Neural cell (in vitro differentiated cells): ENCODE measurements at regions not wholly inside any gene's neighbourhood (a gene's known extent, or its start where the extent isn't known, plus 50 kb on each side); places are given as distances from the start of the nearest gene placed in this dataset.

Experiments used
- EP300 ChIP-seq: fragments of 450-650 bp; conservative IDR thresholded peaks from 2 replicates; pipeline ENCODE4 v1.6.1; 2014; ENCODE audit warnings: antibody characterized with exemption, mild to moderate bottlenecking, moderate library complexity; ENCODE audit not compliant: poor library complexity, severe bottlenecking
- EZH2 ChIP-seq: fragments of 200-600, 300-800 bp; shearing (Covaris generic), sonication (generic); IDR thresholded peaks from 2 replicates; pipeline ENCODE4 v1.6.1; 2014; ENCODE audit warnings: antibody characterized with exemption, low read length, borderline replicate concordance, mild to moderate bottlenecking; ENCODE audit not compliant: insufficient read depth, poor library complexity, severe bottlenecking
- MXI1 ChIP-seq: fragments of 450-650 bp; conservative IDR thresholded peaks from 2 replicates; pipeline ENCODE4 v1.6.1; 2014; ENCODE audit warnings: antibody characterized with exemption, mild to moderate bottlenecking; ENCODE audit not compliant: poor library complexity, severe bottlenecking
- POLR2AphosphoS5 ChIP-seq: IDR thresholded peaks from 2 replicates; pipeline ENCODE4 v1.6.1; 2012
- RAD21 ChIP-seq: fragments of 450-650 bp; conservative IDR thresholded peaks from 2 replicates; pipeline ENCODE4 v1.6.1; 2014; ENCODE audit warnings: antibody characterized with exemption, mild to moderate bottlenecking, moderate library complexity
- SMC3 ChIP-seq: fragments of 450-650 bp; conservative IDR thresholded peaks from 2 replicates; pipeline ENCODE4 v1.6.1; 2014; ENCODE audit warnings: antibody characterized with exemption, mild to moderate bottlenecking, moderate library complexity; ENCODE audit not compliant: poor library complexity
- TAF1 ChIP-seq: IDR thresholded peaks from 2 replicates; pipeline ENCODE4 v1.6.1; 2012; ENCODE audit warnings: low read depth
- TF ChIP-seq, protein P1 (sequence below): fragments of 450-650 bp; IDR thresholded peaks from 2 replicates; pipeline ENCODE4 v1.5.1; 2014; ENCODE audit warnings: antibody characterized with exemption, mild to moderate bottlenecking, moderate library complexity; ENCODE audit not compliant: poor library complexity, severe bottlenecking
- TF ChIP-seq, protein P2 (sequence below): IDR thresholded peaks from 2 replicates; pipeline ENCODE4 v1.6.1; 2012; ENCODE audit warnings: borderline replicate concordance

DNA sequence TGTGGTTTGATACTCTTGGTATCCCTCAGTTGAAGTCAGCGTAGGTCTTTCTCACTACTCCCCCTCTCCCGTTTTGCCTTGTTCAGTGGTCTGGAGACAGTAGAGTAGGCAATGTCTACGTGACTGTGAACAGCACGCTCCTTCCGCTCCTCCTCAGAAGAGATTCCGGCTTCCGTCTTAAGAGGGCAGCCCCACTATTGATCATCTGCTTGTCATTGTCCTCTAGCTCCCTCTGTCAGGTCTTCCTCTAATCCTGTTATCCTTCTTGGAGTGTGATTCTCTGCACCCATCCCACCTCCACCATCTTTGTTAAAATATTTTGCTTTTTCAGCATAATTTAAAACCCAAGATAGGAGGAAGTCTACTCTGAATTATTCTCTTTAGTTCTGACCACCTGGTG, 129.9 kb upstream of the KCNK2 start:
- TF ChIP-seq EZH2 (no peak), POLR2AphosphoS5 (no peak), EP300 (no peak), SMC3 (no peak), RAD21 (no peak), MXI1 (no peak), TAF1 (no peak)
- TF ChIP-seq, protein P1, sequence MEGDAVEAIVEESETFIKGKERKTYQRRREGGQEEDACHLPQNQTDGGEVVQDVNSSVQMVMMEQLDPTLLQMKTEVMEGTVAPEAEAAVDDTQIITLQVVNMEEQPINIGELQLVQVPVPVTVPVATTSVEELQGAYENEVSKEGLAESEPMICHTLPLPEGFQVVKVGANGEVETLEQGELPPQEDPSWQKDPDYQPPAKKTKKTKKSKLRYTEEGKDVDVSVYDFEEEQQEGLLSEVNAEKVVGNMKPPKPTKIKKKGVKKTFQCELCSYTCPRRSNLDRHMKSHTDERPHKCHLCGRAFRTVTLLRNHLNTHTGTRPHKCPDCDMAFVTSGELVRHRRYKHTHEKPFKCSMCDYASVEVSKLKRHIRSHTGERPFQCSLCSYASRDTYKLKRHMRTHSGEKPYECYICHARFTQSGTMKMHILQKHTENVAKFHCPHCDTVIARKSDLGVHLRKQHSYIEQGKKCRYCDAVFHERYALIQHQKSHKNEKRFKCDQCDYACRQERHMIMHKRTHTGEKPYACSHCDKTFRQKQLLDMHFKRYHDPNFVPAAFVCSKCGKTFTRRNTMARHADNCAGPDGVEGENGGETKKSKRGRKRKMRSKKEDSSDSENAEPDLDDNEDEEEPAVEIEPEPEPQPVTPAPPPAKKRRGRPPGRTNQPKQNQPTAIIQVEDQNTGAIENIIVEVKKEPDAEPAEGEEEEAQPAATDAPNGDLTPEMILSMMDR, result no peak
- TF ChIP-seq, protein P2, sequence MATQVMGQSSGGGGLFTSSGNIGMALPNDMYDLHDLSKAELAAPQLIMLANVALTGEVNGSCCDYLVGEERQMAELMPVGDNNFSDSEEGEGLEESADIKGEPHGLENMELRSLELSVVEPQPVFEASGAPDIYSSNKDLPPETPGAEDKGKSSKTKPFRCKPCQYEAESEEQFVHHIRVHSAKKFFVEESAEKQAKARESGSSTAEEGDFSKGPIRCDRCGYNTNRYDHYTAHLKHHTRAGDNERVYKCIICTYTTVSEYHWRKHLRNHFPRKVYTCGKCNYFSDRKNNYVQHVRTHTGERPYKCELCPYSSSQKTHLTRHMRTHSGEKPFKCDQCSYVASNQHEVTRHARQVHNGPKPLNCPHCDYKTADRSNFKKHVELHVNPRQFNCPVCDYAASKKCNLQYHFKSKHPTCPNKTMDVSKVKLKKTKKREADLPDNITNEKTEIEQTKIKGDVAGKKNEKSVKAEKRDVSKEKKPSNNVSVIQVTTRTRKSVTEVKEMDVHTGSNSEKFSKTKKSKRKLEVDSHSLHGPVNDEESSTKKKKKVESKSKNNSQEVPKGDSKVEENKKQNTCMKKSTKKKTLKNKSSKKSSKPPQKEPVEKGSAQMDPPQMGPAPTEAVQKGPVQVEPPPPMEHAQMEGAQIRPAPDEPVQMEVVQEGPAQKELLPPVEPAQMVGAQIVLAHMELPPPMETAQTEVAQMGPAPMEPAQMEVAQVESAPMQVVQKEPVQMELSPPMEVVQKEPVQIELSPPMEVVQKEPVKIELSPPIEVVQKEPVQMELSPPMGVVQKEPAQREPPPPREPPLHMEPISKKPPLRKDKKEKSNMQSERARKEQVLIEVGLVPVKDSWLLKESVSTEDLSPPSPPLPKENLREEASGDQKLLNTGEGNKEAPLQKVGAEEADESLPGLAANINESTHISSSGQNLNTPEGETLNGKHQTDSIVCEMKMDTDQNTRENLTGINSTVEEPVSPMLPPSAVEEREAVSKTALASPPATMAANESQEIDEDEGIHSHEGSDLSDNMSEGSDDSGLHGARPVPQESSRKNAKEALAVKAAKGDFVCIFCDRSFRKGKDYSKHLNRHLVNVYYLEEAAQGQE, result no peak
